IMR-90 (cell line): ENCODE measurements at regions not wholly inside any gene's neighbourhood (a gene's known extent, or its start where the extent isn't known, plus 50 kb on each side); places are given as distances from the start of the nearest gene placed in this dataset.
"Not testable (repeated sequence)": the region's sequence is repeated elsewhere in the genome, so short reads cannot be mapped to it uniquely, and the experiment has no call there.

Experiments
- ATAC-seq: fragments of 200-7000 bp; cut with Tn5 transposase; 2 replicates; pipeline ENCODE4 v1.9.1; 2020; ENCODE audit warnings: low read depth, mild to moderate bottlenecking, moderate library complexity
- BruUV-seq: library from RNA; stranded (reverse); fragments of 400-500 nt; replicated peaks from 2 replicates; lab custom pipeline; 2021; lab: Mats Ljungman, UMichigan
- CTCF ChIA-PET: fragments of 300-600 bp; formaldehyde crosslinking; extraction: SDS; loops from one replicate; lab custom pipeline; 2021; ENCODE audit warnings: antibody characterized with exemption; lab: Yijun Ruan, JAX
- POLR2A ChIA-PET: fragments of 300-600 bp; sonication (Branson Sonifier 250); formaldehyde crosslinking; loops from one replicate; lab custom pipeline; 2022; ENCODE audit warnings: antibody characterized with exemption; ENCODE audit not compliant: unreplicated experiment; lab: Charles Lee
- DNase-seq: peaks from one replicate; pipeline ENCODE4 v3.0.0; 2013
- H2AFZ ChIP-seq: replicated peaks from 2 replicates; pipeline ENCODE3; 2013; ENCODE audit warnings: low read length, mild to moderate bottlenecking; ENCODE audit not compliant: poor library complexity
- H2AK5ac ChIP-seq: 2 replicates; pipeline ENCODE4 v1.6.1; 2013; ENCODE audit warnings: low read depth, low read length, inconsistent platforms
- H2AK9ac ChIP-seq: replicated peaks from 2 replicates; pipeline ENCODE3; 2013; ENCODE audit warnings: mild to moderate bottlenecking, low read depth, low read length, moderate library complexity; ENCODE audit not compliant: poor library complexity
- H2BK120ac ChIP-seq: 2 replicates; pipeline ENCODE4 v1.6.1; 2013; ENCODE audit warnings: low read depth, low read length, inconsistent platforms
- H2BK15ac ChIP-seq: 3 replicates; pipeline ENCODE4 v1.6.1; 2013; ENCODE audit warnings: low read depth, low read length, inconsistent platforms
- H2BK20ac ChIP-seq: 2 replicates; pipeline ENCODE4 v1.6.1; 2013; ENCODE audit warnings: low read depth, mild to moderate bottlenecking, inconsistent platforms, low read length, moderate library complexity
- H2BK5ac ChIP-seq: 2 replicates; pipeline ENCODE4 v1.6.1; 2013; ENCODE audit warnings: mild to moderate bottlenecking, low read depth, low read length, inconsistent platforms; ENCODE audit not compliant: poor library complexity, severe bottlenecking
- H3K14ac ChIP-seq: replicated peaks from 2 replicates; pipeline ENCODE4 v1.6.1; 2013; ENCODE audit warnings: low read depth, low read length, inconsistent platforms
- H3K18ac ChIP-seq: 2 replicates; pipeline ENCODE4 v1.6.1; 2013; ENCODE audit warnings: low read depth, low read length, control low read depth
- H3K23ac ChIP-seq: 2 replicates; pipeline ENCODE4 v1.6.1; 2013; ENCODE audit warnings: low read depth, low read length, inconsistent platforms
- H3K27ac ChIP-seq: 2 replicates; pipeline ENCODE4 v1.5.1; 2013; ENCODE audit warnings: mild to moderate bottlenecking, control low read depth, low read length; ENCODE audit not compliant: insufficient read depth
- H3K27me3 ChIP-seq: 2 replicates; pipeline ENCODE4 v1.6.1; 2013; ENCODE audit warnings: low read length; ENCODE audit not compliant: control insufficient read depth, insufficient read depth
- H3K36me3 ChIP-seq: 2 replicates; pipeline ENCODE4 v1.6.1; 2013; ENCODE audit warnings: low read length, mixed read lengths; ENCODE audit not compliant: control insufficient read depth, insufficient read depth
- H3K4ac ChIP-seq: 2 replicates; pipeline ENCODE4 v1.6.1; 2013; ENCODE audit warnings: low read depth, low read length, inconsistent platforms
- H3K4me1 ChIP-seq: 2 replicates; pipeline ENCODE4 v1.6.1; 2013; ENCODE audit warnings: low read length, mixed read lengths; ENCODE audit not compliant: control insufficient read depth, insufficient read depth
- H3K4me2 ChIP-seq: 2 replicates; pipeline ENCODE4 v1.6.1; 2013; ENCODE audit warnings: low read depth, mild to moderate bottlenecking, control low read depth, low read length, moderate library complexity
- H3K4me3 ChIP-seq: 2 replicates; pipeline ENCODE4 v1.5.1; 2013; ENCODE audit warnings: low read depth, mild to moderate bottlenecking, control low read depth, low read length, moderate library complexity; ENCODE audit not compliant: insufficient read depth
- H3K56ac ChIP-seq: 2 replicates; pipeline ENCODE4 v1.6.1; 2013; ENCODE audit warnings: low read length, inconsistent platforms; ENCODE audit not compliant: insufficient read depth; ENCODE audit errors: extremely low read depth
- H3K79me1 ChIP-seq, 2 experiments: 2 replicates each; pipeline ENCODE4 v1.6.1; 2013; ENCODE audit warnings: low read length in 2 of 2, inconsistent platforms in 1 of 2, low read depth in 1 of 2
- H3K9ac ChIP-seq: 2 replicates; pipeline ENCODE4 v1.6.1; 2013; ENCODE audit warnings: low read depth, low read length, control low read depth
- H3K9me1 ChIP-seq: 2 replicates; pipeline ENCODE4 v1.6.1; 2013; ENCODE audit warnings: low read length, inconsistent platforms; ENCODE audit not compliant: insufficient read depth
- H3K9me3 ChIP-seq: 2 replicates; pipeline ENCODE4 v1.6.1; 2013; ENCODE audit warnings: low read length; ENCODE audit not compliant: control insufficient read depth, insufficient read depth
- H4K20me1 ChIP-seq: 2 replicates; pipeline ENCODE4 v1.6.1; 2013; ENCODE audit warnings: low read length, inconsistent platforms; ENCODE audit not compliant: insufficient read depth
- H4K5ac ChIP-seq: 2 replicates; pipeline ENCODE4 v1.6.1; 2013; ENCODE audit warnings: mild to moderate bottlenecking, low read depth, low read length, control low read depth
- H4K8ac ChIP-seq, 2 experiments: 2 replicates each; pipeline ENCODE4 v1.6.1; 2013; ENCODE audit warnings: low read depth in 2 of 2, low read length in 2 of 2, control low read depth in 1 of 2, inconsistent platforms in 1 of 2
- H4K91ac ChIP-seq: 2 replicates; pipeline ENCODE4 v1.6.1; 2013; ENCODE audit warnings: low read depth, low read length, inconsistent platforms; ENCODE audit not compliant: insufficient read depth
- WGBS, 2 experiments: methylation state at CpG; one replicate each; pipeline versions ENCODE4 v1.1.5 to v1.1.7; 2013; ENCODE audit warnings: missing lambda C conversion rate in 2 of 2; ENCODE audit not compliant: insufficient read length in 1 of 2; ENCODE audit errors: extremely low coverage in 2 of 2; 5-methylcytosine and 5-hydroxymethylcytosine counted together
- dilution Hi-C: fragments of 300-500 bp; cut with HindIII; formaldehyde crosslinking; loops from one replicate; pipeline ENCODE4 v1.14.3; 2018; ENCODE audit warnings: low sequenced_read_pairs; ENCODE audit not compliant: unreplicated experiment
- in situ Hi-C: fragments of 300-500 bp; cut with MboI; formaldehyde crosslinking; loops from 3 replicates; pipeline ENCODE4 v1.14.3; 2019; ENCODE audit warnings: low sequenced_read_pairs, inconsistent platforms, mixed read lengths
- intact Hi-C: fragments of 100-400 bp; cut with micrococcal nuclease; formaldehyde crosslinking; loops from 2 replicates; pipeline ENCODE4 v1.10.0; 2022

DNA sequence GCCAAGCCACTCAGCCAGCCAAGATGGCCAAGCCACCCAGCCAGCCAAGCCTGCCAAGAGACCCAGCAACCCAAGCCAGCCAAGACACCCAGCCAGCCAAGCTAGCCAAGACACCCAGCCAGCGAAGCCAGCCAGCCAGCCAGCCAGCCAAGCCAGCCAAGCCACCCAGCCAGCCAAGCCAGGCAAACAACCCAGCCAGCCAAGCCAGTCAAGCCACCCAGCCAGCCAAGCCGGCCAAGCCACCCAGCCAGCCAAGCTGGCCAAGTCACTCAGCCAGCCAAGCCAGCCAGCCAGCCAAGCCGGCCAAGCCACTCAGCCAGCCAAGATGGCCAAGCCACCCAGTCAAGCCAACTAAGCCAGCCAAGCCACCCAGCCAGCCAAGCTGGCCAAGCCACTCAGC, 337.5 kb upstream of the PLGLB2 start:
- H2BK120ac ChIP-seq, H3K4me2 ChIP-seq, BruUV-seq, H3K9me3 ChIP-seq, H3K4me1 ChIP-seq, H3K23ac ChIP-seq, CTCF ChIA-PET, H3K56ac ChIP-seq, H2BK20ac ChIP-seq, H3K36me3 ChIP-seq, H4K91ac ChIP-seq, H4K5ac ChIP-seq, H3K14ac ChIP-seq, intact Hi-C loops, H3K4ac ChIP-seq, H2BK15ac ChIP-seq, DNase-seq, ATAC-seq, H2AK9ac ChIP-seq, H3K27ac ChIP-seq, H3K9ac ChIP-seq, H3K79me1 ChIP-seq, H2BK5ac ChIP-seq, H2AK5ac ChIP-seq, in situ Hi-C loops, H3K4me3 ChIP-seq, H3K27me3 ChIP-seq, H3K18ac ChIP-seq, H4K20me1 ChIP-seq, dilution Hi-C loops, H2AFZ ChIP-seq, POLR2A ChIA-PET, H4K8ac ChIP-seq, H3K9me1 ChIP-seq: not testable (repeated sequence)
- WGBS, 2 experiments: no CpG with 5 or more reads among the region's 3 CpGs

DNA sequence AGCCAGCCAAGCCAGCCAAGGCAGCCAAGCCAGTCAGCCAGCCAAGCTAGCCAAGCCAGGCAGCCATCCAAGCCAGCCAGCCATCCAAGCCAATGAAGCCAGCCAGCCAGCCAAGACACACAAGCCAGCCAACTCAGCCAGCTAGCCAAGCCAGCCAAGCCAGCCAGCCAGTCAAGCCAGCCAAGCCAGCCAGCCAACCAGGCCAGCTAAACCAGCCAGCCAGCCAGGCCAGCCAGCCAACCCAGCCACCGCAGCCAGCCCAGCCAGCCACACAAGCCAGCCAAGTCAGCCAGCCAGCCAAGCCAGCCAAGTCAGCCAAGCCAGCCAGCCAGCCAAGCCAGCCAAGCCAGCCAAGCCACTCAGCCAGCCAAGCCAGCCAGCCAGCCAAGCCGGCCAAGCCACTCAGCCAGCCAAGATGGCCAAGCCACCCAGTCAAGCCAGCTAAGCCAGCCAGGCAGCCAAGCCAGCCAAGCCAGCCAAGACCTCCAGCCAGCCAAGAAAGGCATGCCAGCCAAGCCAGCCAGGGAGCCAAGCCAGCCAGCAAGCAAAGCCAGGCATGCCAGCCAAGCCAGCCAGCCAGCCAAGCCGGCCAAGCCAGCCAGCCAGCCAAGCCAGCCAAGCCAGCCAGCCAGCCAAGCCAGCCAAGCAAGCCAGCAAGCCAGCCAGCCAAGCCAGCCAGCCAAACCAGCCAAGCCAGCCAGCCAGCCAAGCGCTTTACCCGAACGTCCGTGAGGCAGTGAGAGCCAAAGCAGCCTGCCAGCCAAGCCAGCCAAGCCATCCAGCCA, 335.7 kb upstream of the PLGLB2 start:
- H3K56ac ChIP-seq, ATAC-seq, H2AK9ac ChIP-seq, H3K23ac ChIP-seq, BruUV-seq, H3K9ac ChIP-seq, H2BK120ac ChIP-seq, H3K79me1 ChIP-seq, H3K18ac ChIP-seq, dilution Hi-C loops, H4K91ac ChIP-seq, H2BK15ac ChIP-seq, H2BK20ac ChIP-seq, H3K27ac ChIP-seq, H2AK5ac ChIP-seq, H3K36me3 ChIP-seq, H4K8ac ChIP-seq, H3K4me2 ChIP-seq, POLR2A ChIA-PET, DNase-seq, intact Hi-C loops, H3K14ac ChIP-seq, CTCF ChIA-PET, H4K20me1 ChIP-seq, H3K4ac ChIP-seq, H3K9me1 ChIP-seq, H3K4me3 ChIP-seq, H2BK5ac ChIP-seq, in situ Hi-C loops, H3K27me3 ChIP-seq, H2AFZ ChIP-seq, H4K5ac ChIP-seq, H3K4me1 ChIP-seq, H3K9me3 ChIP-seq: not testable (repeated sequence)
- WGBS, 2 experiments: no CpG with 5 or more reads among the region's 7 CpGs
